ENCODE measurements at regions not wholly inside any gene's neighbourhood (a gene's known extent, or its start where the extent isn't known, plus 50 kb on each side); places are given as distances from the start of the nearest gene placed in this dataset.

GRCh38 chr14:85366226-85366625 lies 163.7 kb upstream of the FLRT2 start:
- Histone ChIP-seq H3K27ac (ENCODE audit: low read length) (no peak overlapping the region), H3K4me3 (ENCODE audit: low read depth in 2 of 2, low read length in 2 of 2) (no peak overlapping the region), H3K4me1 (ENCODE audit: control insufficient read depth, insufficient read depth, low read length) (no peaks in the 10 kb centered on the region), H3K36me3 (ENCODE audit: control insufficient read depth, insufficient read depth, low read length) (no peaks in the 10 kb centered on the region), H3K27me3 (ENCODE audit: control insufficient read depth, insufficient read depth, low read length) (no peaks in the 10 kb centered on the region), H3K9me3 (ENCODE audit: control insufficient read depth, insufficient read depth, low read depth, low read length) (no peaks in the 10 kb centered on the region)
- ATAC-seq = no peak
- intact Hi-C loops (cut with micrococcal nuclease; ENCODE audit: unreplicated experiment) = no loop called here
- TF ChIP-seq CTCF (IDR thresholded peaks at IDR 0.05) (no peak), POLR2AphosphoS5 (IDR thresholded peaks at IDR 0.05; ENCODE audit: low read depth, low read length) (no peak), SIN3A (IDR thresholded peaks at IDR 0.05; ENCODE audit: borderline replicate concordance, insufficient read depth, low read depth, low read length) (no peak), REST (IDR thresholded peaks at IDR 0.05; ENCODE audit: insufficient read depth in 1 of 2, low read depth in 2 of 2, low read length in 1 of 2) (no peak), TCF7L2 (IDR thresholded peaks at IDR 0.05; ENCODE audit: low read depth, low read length) (no peak)
- in situ Hi-C loops (cut with HindIII; ENCODE audit: low pct_unique_long_range_greater_than_20kb, low sequenced_read_pairs) = no loop called here
- BruUV-seq (replicated peaks) = no TSS peak
- DNase-seq (ENCODE audit: low read depth, low spot score) = no peak
- CTCF ChIA-PET = no interaction called here
- POLR2A ChIA-PET = no interaction called here

GRCh38 chr14:85380881-85381280 lies 149.1 kb upstream of the FLRT2 start:
- TF ChIP-seq REST (IDR thresholded peaks at IDR 0.05; ENCODE audit: insufficient read depth in 1 of 2, low read depth in 2 of 2, low read length in 1 of 2) = no peak
- TF ChIP-seq POLR2AphosphoS5 (IDR thresholded peaks at IDR 0.05; ENCODE audit: low read depth, low read length) = no peak
- no peak for TF ChIP-seq SIN3A (IDR thresholded peaks at IDR 0.05; ENCODE audit: borderline replicate concordance, insufficient read depth, low read depth, low read length)
- TF ChIP-seq CTCF (IDR thresholded peaks at IDR 0.05) = no peak
- ChIA-PET POLR2A (no interaction called here), CTCF (no interaction called here)
- ATAC-seq (no peak), DNase-seq (ENCODE audit: low read depth, low spot score) (no peak)
- Histone ChIP-seq H3K4me1 (ENCODE audit: control insufficient read depth, insufficient read depth, low read length) (no peaks in the 10 kb centered on the region), H3K9me3 (ENCODE audit: control insufficient read depth, insufficient read depth, low read depth, low read length) (no peaks in the 10 kb centered on the region), H3K27me3 (ENCODE audit: control insufficient read depth, insufficient read depth, low read length) (no peaks in the 10 kb centered on the region), H3K36me3 (ENCODE audit: control insufficient read depth, insufficient read depth, low read length) (no peaks in the 10 kb centered on the region), H3K4me3 (ENCODE audit: low read depth in 2 of 2, low read length in 2 of 2) (no peak overlapping the region), H3K27ac (ENCODE audit: low read length) (no peak overlapping the region)
- no TSS peak for BruUV-seq (replicated peaks)
- in situ Hi-C loops (cut with HindIII; ENCODE audit: low pct_unique_long_range_greater_than_20kb, low sequenced_read_pairs) = no loop called here
- intact Hi-C loops (cut with micrococcal nuclease; ENCODE audit: unreplicated experiment) = no loop called here
